ENCODE measurements at regions not wholly inside any gene's neighbourhood (a gene's known extent, or its start where the extent isn't known, plus 50 kb on each side); places are given as distances from the start of the nearest gene placed in this dataset.

DNA sequence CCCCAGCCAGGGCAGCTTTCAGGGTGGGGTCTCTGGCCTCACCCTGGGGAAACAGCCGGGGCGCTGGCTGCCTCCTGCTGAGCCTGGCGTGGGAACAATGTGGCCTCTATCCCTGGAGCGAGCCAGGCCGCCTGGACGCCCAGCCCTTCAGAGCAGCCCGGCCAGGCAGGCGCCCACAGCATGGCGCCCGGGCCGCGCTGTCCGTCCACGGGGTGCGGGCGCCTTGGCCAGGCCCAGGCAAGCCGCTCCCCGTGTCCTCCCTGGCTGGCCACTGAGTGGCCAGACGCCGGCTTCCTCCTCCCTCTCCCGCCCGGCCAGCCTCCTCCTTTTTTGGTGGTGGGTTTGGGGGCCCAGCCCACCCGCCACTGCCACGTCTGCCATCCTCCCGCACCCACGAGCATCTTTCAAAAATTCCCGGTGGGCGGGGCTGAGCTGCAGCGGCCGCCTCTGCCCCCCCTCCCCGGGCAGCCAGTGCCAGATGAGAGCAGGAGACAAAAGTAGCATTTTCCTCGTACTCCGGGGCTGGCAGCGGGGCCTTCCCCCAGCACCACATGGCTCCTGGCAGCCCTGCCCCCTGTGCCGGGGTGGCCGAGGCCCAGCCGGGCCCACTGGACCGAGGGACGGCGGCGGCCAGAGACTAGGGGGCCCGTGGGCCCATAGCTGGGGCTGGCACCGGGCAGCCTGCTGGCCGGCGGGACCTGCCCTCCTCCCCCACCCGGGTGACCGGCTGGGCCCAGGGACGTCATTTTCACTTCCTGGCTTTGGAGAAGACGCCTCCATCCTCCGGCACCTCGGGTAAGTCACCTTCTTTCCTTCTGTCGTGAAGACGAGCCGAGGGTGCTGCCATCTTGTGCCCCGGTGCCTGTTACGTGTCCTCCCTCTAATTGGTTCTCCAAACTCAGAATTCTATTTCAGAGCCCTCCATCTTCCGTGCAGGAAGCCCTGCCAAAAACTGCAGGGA, 70.2 kb upstream of the PPARA start:
- peak overlapping the region; percentile 57 for H3K4me3 ChIP-seq (ENCODE audit: low read depth, low read length)
- no peak for TF ChIP-seq CTCF (IDR thresholded peaks at IDR 0.05; ENCODE audit: low read depth, low read length)

GRCh38 chr22:46081036-46081830, 69.1 kb upstream of the PPARA start:
- peak overlapping the region; percentile 57 for H3K4me3 ChIP-seq (ENCODE audit: low read depth, low read length)

GRCh38 chr22:46081831-46082210, 68.5 kb upstream of the PPARA start:
- H3K4me3 ChIP-seq (ENCODE audit: low read depth, low read length), result no peak overlapping the region
- no peak for TF ChIP-seq CTCF (IDR thresholded peaks at IDR 0.05; ENCODE audit: low read depth, low read length)

More at GRCh38 chr22:46081036-46081830, 69.1 kb upstream of the PPARA start:
- TF ChIP-seq CTCF (IDR thresholded peaks at IDR 0.05; ENCODE audit: low read depth, low read length), result no peak

- TF ChIP-seq CTCF (IDR thresholded peaks at IDR 0.05; ENCODE audit: low read depth, low read length), result no peak
- no peak overlapping the region for H3K4me3 ChIP-seq (ENCODE audit: low read depth, low read length)
These were observed 67.7 kb upstream of the PPARA start for GRCh38 chr22:46082633-46083032.

- no peak overlapping the region for H3K4me3 ChIP-seq (ENCODE audit: low read depth, low read length)
- no peak for TF ChIP-seq CTCF (IDR thresholded peaks at IDR 0.05; ENCODE audit: low read depth, low read length)
These were observed 66.7 kb upstream of the PPARA start for GRCh38 chr22:46083383-46084350.

- no peak for TF ChIP-seq CTCF (IDR thresholded peaks at IDR 0.05; ENCODE audit: low read depth, low read length)
- H3K4me3 ChIP-seq (ENCODE audit: low read depth, low read length), result no peak overlapping the region
These were observed 66.0 kb upstream of the PPARA start for GRCh38 chr22:46084376-46084775.
